Thyroid gland (tissue), 4 donors: ENCODE measurements at regions not wholly inside any gene's neighbourhood (a gene's known extent, or its start where the extent isn't known, plus 50 kb on each side); places are given as distances from the start of the nearest gene placed in this dataset.

Experiments
- DNase-seq, 2 donors: peaks; one replicate each; pipeline ENCODE4 v3.0.0-alpha.2; 2019
- H3K27ac ChIP-seq, 3 donors: fragments of 200-600 bp; sonication (generic); 1 replicate in 2 of 3; 2 replicates in 1 of 3; pipeline ENCODE4 v1.5.1; 2016 to 2019; ENCODE audit warnings: mild to moderate bottlenecking in 1 of 3, moderate library complexity in 1 of 3
- H3K27me3 ChIP-seq: fragments of 200-600 bp; sonication (generic); one replicate; pipeline ENCODE4 v1.5.1; 2019
- H3K36me3 ChIP-seq, 2 donors: fragments of 200-600 bp; sonication (generic); one replicate each; pipeline ENCODE4 v1.5.1; 2016 to 2019
- H3K4me1 ChIP-seq, 2 donors: fragments of 200-600 bp; sonication (generic); one replicate each; pipeline ENCODE4 v1.5.1; 2017 to 2019
- H3K4me3 ChIP-seq, 3 donors: fragments of 200-600 bp; sonication (generic); replicated peaks in 1 of 3; 1 replicate in 2 of 3; 2 replicates in 1 of 3; pipeline ENCODE4 v1.5.1; 2016; ENCODE audit warnings: mild to moderate bottlenecking in 1 of 3
- H3K9me3 ChIP-seq: fragments of 200-600 bp; sonication (generic); one replicate; pipeline ENCODE4 v1.5.1; 2017
- POLR2A ChIP-seq, 2 donors: fragments of 450-650 bp; IDR thresholded peaks; one replicate each; pipeline ENCODE4 v1.6.1; 2017; ENCODE audit warnings: antibody characterized with exemption in 2 of 2, mild to moderate bottlenecking in 2 of 2, moderate library complexity in 1 of 2
- WGBS, 2 donors: methylation state at CpG; one replicate each; pipeline ENCODE4 v1.1.5; 2017; 5-methylcytosine and 5-hydroxymethylcytosine counted together
- intact Hi-C: fragments of 100-400 bp; cut with DNase I; formaldehyde crosslinking; loops from one replicate; pipeline ENCODE4 v1.15.1; 2023
- TF ChIP-seq, protein P1 (sequence below), 6 experiments: fragments of 200-600 bp in 3 of 6; fragments of 450-650 bp in 3 of 6; sonication (generic) in 3 of 6; IDR thresholded peaks; one replicate each; pipeline ENCODE4 v1.5.1; 2016 to 2019; ENCODE audit warnings: antibody characterized with exemption in 6 of 6, mild to moderate bottlenecking in 2 of 6, inconsistent platforms in 1 of 6, moderate library complexity in 1 of 6

DNA sequence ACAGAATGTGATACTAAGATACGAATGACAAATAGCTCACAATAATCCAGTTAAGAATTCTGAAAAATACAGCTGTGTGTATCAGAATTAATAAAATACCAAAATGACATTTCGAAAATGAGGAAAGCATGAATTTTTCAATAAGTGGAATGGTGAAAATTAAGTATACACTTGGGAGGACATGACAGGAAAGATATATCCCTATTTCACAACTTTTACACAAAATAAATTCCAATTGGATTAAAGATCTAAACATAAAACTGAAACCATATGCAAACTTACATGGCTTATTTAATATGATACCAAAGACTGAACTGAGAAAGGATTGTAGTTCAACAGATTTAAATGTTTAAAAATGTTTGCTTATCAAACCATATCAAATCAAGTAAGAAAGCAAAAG, 510.4 kb upstream of the ADAMTS5 start:
- Histone ChIP-seq H3K4me3 (no peak overlapping the region), H3K4me1 (no peaks in the 10 kb centered on the region), H3K36me3 (no peaks in the 10 kb centered on the region), H3K27me3 (no peaks in the 10 kb centered on the region), H3K9me3 (no peaks in the 10 kb centered on the region), H3K27ac (no peak overlapping the region)
- intact Hi-C loops, result no loop called here
- 73 to 83% methylated on average over 2 of the region's 2 CpGs for WGBS, 2 donors
- DNase-seq, result no peak
- no peak for TF ChIP-seq POLR2A (IDR thresholded peaks at IDR 0.05)
- TF ChIP-seq, protein P1, sequence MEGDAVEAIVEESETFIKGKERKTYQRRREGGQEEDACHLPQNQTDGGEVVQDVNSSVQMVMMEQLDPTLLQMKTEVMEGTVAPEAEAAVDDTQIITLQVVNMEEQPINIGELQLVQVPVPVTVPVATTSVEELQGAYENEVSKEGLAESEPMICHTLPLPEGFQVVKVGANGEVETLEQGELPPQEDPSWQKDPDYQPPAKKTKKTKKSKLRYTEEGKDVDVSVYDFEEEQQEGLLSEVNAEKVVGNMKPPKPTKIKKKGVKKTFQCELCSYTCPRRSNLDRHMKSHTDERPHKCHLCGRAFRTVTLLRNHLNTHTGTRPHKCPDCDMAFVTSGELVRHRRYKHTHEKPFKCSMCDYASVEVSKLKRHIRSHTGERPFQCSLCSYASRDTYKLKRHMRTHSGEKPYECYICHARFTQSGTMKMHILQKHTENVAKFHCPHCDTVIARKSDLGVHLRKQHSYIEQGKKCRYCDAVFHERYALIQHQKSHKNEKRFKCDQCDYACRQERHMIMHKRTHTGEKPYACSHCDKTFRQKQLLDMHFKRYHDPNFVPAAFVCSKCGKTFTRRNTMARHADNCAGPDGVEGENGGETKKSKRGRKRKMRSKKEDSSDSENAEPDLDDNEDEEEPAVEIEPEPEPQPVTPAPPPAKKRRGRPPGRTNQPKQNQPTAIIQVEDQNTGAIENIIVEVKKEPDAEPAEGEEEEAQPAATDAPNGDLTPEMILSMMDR (IDR thresholded peaks at IDR 0.05), result no peak

- Histone ChIP-seq H3K36me3 (no peaks in the 10 kb centered on the region), H3K9me3 (no peaks in the 10 kb centered on the region), H3K4me3 (no peak overlapping the region), H3K4me1 (no peaks in the 10 kb centered on the region), H3K27ac (no peak overlapping the region), H3K27me3 (no peaks in the 10 kb centered on the region)
- intact Hi-C loops, result no loop called here
- peak in 1 of 2 donors; percentile 2 for DNase-seq
- TF ChIP-seq POLR2A (IDR thresholded peaks at IDR 0.05), result no peak
- TF ChIP-seq, protein P1 (IDR thresholded peaks at IDR 0.05), result peak in 4 of 6 experiments; percentile 41 to 54 (median 47)
- 0 to 2% methylated on average over 1 of the region's 1 CpG for WGBS, 2 donors
These were observed 509.8 kb upstream of the ADAMTS5 start for GRCh38 chr21:27476696-27477095.

- no peaks in the 10 kb centered on the region for H3K4me1 ChIP-seq
- H3K9me3 ChIP-seq, result no peaks in the 10 kb centered on the region
- H3K4me3 ChIP-seq, result no peak overlapping the region
- H3K27me3 ChIP-seq, result no peaks in the 10 kb centered on the region
- intact Hi-C loops, result no loop called here
- DNase-seq, result no peak
- WGBS, 2 donors, result 93 to 97% methylated on average over 7 of the region's 7 CpGs
- TF ChIP-seq, protein P1 (IDR thresholded peaks at IDR 0.05), result no peak
- no peaks in the 10 kb centered on the region for H3K36me3 ChIP-seq
- H3K27ac ChIP-seq, result no peak overlapping the region
These were observed 508.6 kb upstream of the ADAMTS5 start for GRCh38 chr21:27475363-27475955.

- Histone ChIP-seq H3K27ac (no peak overlapping the region), H3K36me3 (no peaks in the 10 kb centered on the region), H3K9me3 (no peaks in the 10 kb centered on the region), H3K27me3 (no peaks in the 10 kb centered on the region), H3K4me1 (no peaks in the 10 kb centered on the region), H3K4me3 (no peak overlapping the region)
- no peak for TF ChIP-seq POLR2A (IDR thresholded peaks at IDR 0.05)
- TF ChIP-seq, protein P1 (IDR thresholded peaks at IDR 0.05), result no peak
- intact Hi-C loops, result no loop called here
- WGBS, 2 donors, result 62 to 63% methylated on average over 2 of the region's 2 CpGs
- no peak for DNase-seq
These were observed 500.5 kb upstream of the ADAMTS5 start for GRCh38 chr21:27467366-27467765.

DNA sequence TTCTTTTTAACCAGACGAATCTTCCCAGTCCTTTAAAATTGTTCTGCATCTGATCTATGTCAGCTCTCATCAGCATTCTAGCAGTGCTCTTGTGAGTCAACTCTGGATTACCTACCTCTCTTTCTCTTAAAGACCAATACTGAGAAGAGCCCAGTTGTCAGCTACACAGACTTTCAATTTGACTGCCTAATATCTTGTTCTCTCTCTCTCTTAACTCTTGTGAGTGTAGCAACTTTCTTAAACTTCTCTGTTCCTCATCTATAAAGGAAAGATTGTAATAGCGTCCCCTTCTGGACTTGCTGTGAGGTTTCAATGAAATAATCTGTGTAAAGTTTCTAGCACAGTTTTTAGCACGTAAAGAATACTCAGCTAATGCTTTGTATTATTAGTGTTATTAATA, 499.3 kb upstream of the ADAMTS5 start:
- Histone ChIP-seq H3K4me3 (no peak overlapping the region), H3K27ac (no peak overlapping the region), H3K36me3 (no peaks in the 10 kb centered on the region), H3K9me3 (no peaks in the 10 kb centered on the region), H3K27me3 (no peaks in the 10 kb centered on the region), H3K4me1 (no peaks in the 10 kb centered on the region)
- 75 to 84% methylated on average over 3 of the region's 3 CpGs for WGBS, 2 donors
- intact Hi-C loops, result no loop called here
- TF ChIP-seq, protein P1 (IDR thresholded peaks at IDR 0.05), result no peak
- TF ChIP-seq POLR2A (IDR thresholded peaks at IDR 0.05), result no peak
- DNase-seq, result no peak
